ENCODE measurements at regions not wholly inside any gene's neighbourhood (a gene's known extent, or its start where the extent isn't known, plus 50 kb on each side); places are given as distances from the start of the nearest gene placed in this dataset.

DNA sequence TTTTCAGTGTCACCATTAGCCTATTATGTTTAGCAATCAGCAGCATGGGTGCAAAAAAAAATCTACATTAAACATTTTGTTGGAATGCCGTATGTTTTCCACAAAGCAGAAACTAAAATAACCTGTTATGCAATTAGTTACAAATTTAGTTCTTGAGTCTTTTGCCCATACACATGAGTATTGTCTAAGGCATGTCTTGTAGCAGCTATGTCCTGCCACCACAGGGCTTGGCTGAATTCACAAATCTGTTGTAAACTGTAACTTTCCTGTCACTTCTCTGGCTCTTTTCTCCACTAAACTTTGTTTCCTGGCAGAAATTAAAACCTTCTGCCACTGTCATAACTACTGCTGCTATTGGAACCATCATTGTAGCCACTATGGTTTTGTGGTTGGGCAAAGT is 277.9 kb upstream of the SPRY2 start:
- Histone ChIP-seq H3K56ac (ENCODE audit: extremely low read depth, insufficient read depth, low read length) (no peak overlapping the region), H3K23ac (ENCODE audit: low read depth, low read length) (no peak overlapping the region), H2BK15ac (ENCODE audit: low read depth, low read length) (no peak overlapping the region), H2BK20ac (ENCODE audit: low read depth, low read length) (no peak overlapping the region), H3K9ac (ENCODE audit: low read depth, low read length) (no peak overlapping the region), H2AFZ (replicated peaks; ENCODE audit: low read length, poor library complexity) (no peak overlapping the region), H3K36me3 (ENCODE audit: control insufficient read depth, insufficient read depth, low read length) (no peaks in the 10 kb centered on the region), H2BK5ac (ENCODE audit: low read depth, low read length, poor library complexity, severe bottlenecking) (no peak overlapping the region), H3K18ac (ENCODE audit: low read depth, low read length) (no peak overlapping the region), H3K9me1 (ENCODE audit: insufficient read depth, low read length) (no peaks in the 10 kb centered on the region), H3K4me1 (ENCODE audit: control insufficient read depth, insufficient read depth, low read length) (no peaks in the 10 kb centered on the region), H3K9me3 (ENCODE audit: control insufficient read depth, insufficient read depth, low read length) (0 out of 2 replicates have a peak, but pooled peaks cover 2% of the 10 kb centered on the region), H2AK5ac (ENCODE audit: low read depth, low read length) (no peak overlapping the region), H4K91ac (ENCODE audit: insufficient read depth, low read depth, low read length) (no peak overlapping the region), H2BK120ac (ENCODE audit: low read depth, low read length) (no peak overlapping the region), H3K27ac (ENCODE audit: insufficient read depth, low read length) (no peak overlapping the region), H3K4me3 (ENCODE audit: insufficient read depth, low read depth, low read length) (no peak overlapping the region), H3K27me3 (ENCODE audit: control insufficient read depth, insufficient read depth, low read length) (no peaks in the 10 kb centered on the region), H3K14ac (replicated peaks; ENCODE audit: low read depth, low read length) (no peak overlapping the region), H3K4me2 (ENCODE audit: low read depth, low read length) (no peak overlapping the region), H3K4ac (ENCODE audit: low read depth, low read length) (no peak overlapping the region), H4K5ac (ENCODE audit: low read depth, low read length) (no peak overlapping the region), H2AK9ac (replicated peaks; ENCODE audit: low read depth, low read length, poor library complexity) (no peak overlapping the region), H4K8ac (ENCODE audit: low read depth in 2 of 2, low read length in 2 of 2) (no peak overlapping the region), H3K79me1 (ENCODE audit: low read depth in 1 of 2, low read length in 2 of 2) (no peaks in the 10 kb centered on the region), H4K20me1 (ENCODE audit: insufficient read depth, low read length) (no peaks in the 10 kb centered on the region)
- DNase-seq (no peak), ATAC-seq (ENCODE audit: low read depth) (no peak)
- intact Hi-C loops (cut with micrococcal nuclease), result no loop called here
- no TSS peak for BruUV-seq (replicated peaks)
- TF ChIP-seq, protein P1, sequence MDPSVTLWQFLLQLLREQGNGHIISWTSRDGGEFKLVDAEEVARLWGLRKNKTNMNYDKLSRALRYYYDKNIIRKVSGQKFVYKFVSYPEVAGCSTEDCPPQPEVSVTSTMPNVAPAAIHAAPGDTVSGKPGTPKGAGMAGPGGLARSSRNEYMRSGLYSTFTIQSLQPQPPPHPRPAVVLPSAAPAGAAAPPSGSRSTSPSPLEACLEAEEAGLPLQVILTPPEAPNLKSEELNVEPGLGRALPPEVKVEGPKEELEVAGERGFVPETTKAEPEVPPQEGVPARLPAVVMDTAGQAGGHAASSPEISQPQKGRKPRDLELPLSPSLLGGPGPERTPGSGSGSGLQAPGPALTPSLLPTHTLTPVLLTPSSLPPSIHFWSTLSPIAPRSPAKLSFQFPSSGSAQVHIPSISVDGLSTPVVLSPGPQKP (IDR thresholded peaks at IDR 0.05; ENCODE audit: borderline replicate concordance, low read depth, low read length), result no peak
- TF ChIP-seq SMC3 (IDR thresholded peaks at IDR 0.05; ENCODE audit: low read depth, low read length), result no peak
- dilution Hi-C loops (cut with HindIII; ENCODE audit: low sequenced_read_pairs, unreplicated experiment), result no loop called here
- ChIA-PET POLR2A (ENCODE audit: unreplicated experiment) (no interaction called here), CTCF (no interaction called here)
- in situ Hi-C loops (cut with MboI; ENCODE audit: low sequenced_read_pairs), result no loop called here
- no CpG with 5 or more reads among the region's 1 CpG for WGBS, 2 experiments (ENCODE audit: extremely low coverage in 2 of 2, insufficient read length in 1 of 2)

All from IMR-90 (cell line).